HG03565 (cell line): ENCODE measurements at regions not wholly inside any gene's neighbourhood (a gene's known extent, or its start where the extent isn't known, plus 50 kb on each side); places are given as distances from the start of the nearest gene placed in this dataset.
"Not testable (repeated sequence)": the region's sequence is repeated elsewhere in the genome, so short reads cannot be mapped to it uniquely, and the experiment has no call there.

Experiments used
- ATAC-seq: cut with Tn5 transposase; IDR thresholded peaks from one replicate; pipeline ENCODE4 v1.9.1; 2021; ENCODE audit warnings: mild to moderate bottlenecking, moderate library complexity; ENCODE audit not compliant: unreplicated experiment

DNA sequence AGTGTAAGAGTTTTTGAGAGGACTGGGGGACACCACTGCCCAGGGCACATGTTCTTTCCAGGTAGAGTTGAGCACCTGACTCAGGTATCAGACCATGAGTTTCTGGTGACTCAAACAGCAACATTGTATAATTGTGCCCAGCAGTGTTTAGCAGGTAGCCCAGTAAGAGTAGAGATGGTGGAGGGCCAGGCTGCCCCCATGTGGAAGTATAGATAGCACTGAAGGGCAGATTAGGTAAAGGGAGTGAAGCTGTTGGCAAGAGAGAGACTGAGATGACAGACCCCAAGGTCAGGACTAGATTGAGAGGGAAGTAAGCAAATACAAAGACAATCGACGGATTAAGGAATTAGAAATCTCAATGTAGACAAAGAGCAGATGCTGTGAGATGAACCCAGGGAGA is 74.6 kb downstream of the TRIM42 start:
- ATAC-seq: no peak

DNA sequence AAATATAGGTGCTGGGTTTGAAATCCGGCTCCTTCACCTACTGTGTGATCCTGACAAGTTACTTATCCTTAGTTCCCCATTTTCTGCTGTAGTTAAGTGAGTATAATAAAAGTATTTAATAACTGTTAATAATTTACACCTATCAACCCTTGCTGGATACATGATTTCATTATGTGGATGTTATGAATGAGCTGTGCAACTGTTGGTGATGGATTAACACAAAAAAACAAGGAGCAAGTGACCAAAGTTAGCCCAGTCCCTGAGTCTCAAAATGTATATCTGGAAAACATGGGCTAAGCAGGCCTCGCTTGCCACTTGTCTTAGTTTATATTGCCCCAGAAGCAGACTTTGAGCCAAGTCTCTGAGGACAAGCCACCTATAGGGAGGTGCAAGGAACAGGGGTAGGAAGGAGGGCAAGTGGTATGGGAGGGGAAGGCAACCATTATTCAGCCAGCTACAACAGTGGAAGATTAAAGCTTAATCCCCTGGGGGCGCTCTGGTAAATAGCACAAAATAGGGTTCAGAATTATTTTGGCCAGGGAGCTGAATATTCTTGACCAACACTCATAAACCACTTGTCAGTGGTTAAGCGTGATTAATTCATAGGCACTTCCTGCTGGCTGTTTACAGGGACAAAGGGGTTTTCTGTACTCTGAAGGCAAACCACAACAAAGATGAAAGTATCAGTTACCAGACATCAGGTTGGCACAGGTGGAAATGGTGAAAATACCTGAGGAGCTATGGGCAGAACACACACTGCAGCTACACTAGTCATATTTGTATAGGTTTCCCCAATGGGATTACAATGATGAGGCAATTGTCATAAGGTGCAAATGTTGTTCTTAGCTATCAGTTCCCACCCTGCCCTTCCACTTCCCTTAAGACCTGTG is 76.2 kb downstream of the TRIM42 start:
- peak; percentile 35 for ATAC-seq

DNA sequence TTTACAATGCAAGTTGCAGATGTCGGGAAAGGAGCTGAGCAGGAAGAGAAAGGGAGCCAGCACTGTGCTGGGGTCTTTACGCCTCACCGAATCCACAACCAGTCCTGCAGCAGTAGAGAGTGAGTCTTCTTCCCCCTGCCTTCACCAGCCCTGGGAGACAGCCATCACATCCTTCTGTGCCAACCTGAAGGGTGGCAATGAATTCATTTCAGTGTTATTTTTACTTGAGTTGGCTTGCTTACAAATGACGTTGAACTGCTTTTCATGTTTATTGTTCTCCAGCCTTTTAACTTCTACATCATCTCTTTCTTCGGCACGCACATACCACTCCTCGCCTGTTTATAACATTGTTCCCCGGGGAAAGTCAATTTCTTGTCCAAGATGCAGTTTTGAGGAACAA is 77.1 kb downstream of the TRIM42 start:
- ATAC-seq: no peak

DNA sequence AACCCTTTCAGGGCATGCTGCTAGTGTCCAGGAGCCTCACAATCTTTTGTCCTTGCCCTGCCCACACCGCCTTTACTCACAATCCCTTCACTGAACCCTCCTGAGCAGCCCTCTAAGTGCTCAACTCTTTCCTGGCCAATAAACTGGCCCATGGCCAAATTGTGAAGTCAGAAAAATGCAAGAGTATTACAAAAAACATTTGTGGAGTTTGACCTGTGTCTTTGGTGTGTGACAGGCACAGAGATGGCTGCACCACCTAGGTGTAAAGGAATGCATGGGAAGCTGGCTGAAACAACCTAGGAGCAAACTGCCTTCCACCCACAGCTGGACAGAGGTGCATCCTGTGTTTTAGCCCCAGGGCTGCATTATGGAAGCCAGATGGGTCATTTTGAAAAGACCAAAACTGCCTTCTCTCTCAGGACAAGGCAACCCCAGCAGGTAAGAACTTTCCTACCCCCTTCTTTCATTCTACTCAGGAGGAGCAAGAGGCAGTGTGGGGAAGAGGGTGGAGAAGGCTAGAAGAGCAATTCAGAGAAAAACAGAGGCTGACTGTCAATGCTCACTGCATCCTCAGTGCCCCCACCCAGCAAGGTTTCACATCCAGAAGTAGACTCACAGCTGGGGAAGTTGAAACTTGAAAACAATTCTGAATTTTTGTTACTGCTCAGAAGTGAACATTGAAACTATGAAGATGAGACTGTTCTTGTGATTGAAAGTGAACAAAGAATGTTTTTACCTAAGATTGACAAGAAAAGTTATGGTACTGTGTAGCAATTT is 78.6 kb downstream of the TRIM42 start:
- ATAC-seq: peak; percentile 59

DNA sequence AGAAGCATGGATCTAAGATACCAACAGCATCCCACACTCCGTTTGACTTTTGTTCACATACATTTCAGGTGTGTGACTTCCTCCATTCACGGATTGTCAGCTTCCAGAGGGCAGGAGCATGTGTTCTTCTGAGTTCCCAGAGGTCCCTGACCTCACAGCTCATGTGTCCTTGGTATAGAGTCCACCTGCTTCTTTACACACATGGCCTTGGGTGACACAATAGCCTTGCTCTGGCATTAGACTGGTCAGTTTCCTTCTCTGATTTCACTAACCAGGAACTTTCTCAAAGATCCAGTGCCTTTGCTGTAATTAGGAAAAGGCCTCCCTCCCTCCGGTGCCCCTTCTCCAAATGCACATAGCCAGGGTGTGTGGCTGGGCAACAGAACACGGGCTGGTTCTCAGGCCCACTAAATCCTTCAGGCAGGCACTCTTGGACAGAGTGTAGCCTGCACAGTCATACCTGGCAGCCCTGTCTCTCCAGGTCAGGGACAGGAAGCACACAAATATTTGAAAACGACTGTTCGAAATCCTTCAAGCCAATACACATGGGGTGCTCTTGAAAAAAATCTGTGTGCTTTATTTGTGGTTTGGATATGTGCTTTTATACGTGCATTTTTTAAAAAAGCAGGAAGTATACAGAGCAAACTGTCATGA is 81.1 kb downstream of the TRIM42 start:
- ATAC-seq: no peak

DNA sequence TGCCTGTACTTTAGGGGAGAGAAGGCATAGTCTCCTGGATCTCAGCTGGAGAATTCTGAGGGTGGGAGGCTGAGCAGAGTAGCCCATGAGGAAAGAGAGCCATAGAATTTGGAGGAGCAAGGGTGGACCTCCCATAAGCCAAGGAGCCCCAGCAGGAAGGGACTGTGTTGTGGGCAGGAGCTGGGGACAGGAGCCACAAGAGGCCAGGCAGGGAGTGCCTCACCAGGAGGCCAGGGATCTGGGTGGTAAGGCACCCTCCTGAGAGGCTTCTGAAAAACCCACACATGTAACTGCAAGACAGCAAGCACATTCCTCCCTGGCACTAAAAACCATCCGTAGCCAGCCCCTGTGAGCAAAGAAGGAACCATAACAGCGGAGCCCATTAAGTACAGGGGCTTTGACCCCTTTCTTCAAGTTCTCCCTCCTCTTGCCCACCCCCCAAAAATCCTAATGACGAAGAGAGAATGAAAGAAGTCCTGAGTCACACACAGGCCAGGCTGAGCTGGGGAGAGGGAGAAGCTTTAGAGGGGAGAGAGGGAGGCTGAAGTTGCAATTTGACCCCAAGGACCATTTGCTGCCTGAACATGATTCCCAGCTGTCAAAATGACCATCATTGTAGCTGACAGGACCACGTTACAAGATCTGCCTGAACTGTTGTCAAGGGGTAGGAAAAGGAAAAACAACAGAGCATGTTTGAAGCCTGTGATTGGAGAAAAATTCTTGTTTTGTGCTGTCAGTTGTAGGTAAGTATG is 82.6 kb downstream of the TRIM42 start:
- ATAC-seq: no peak

DNA sequence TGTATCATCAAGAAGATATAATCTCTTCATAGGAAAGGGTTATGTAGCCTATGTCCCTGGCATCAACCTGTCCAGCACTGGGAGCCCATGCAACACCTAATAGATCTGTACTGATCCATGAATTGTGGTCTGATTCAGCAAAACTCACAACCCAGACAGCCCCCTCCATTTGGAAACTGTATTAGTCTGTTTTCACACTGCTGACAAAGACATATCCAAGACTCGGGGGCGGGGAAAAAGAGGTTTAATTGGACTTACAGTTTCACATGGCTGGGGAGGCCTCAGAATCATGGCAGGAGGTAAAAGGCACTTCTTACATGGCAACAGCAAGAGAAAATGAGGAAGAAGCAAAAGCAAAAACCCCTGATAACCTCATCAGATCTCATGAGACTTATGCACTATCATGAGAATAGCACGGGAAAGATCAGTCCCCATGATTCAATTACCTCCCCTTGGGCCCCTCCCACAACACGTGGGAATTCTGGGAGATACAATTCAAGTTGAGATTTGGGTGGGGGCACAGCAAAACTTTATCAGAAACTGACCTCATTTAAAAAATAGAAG is 83.3 kb downstream of the TRIM42 start:
- no peak for ATAC-seq

DNA sequence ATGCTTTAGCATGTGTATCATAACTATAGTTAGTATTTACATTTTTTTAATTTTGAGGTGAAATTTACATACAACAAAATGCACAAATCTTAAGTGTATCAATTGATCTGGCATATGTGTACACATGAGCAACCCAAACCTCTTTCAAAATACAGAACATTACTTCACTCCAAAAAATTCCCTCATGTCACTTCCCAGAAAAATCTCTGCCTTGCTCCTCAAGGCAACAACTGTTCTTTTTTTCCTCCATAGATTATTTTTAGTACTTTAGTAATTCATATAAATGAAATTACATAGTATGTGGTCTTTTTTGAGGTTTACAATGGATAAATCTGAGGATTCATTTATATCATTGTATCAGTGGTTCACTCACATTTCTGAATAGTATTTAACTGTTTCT is 84.9 kb downstream of the TRIM42 start:
- ATAC-seq: no peak

DNA sequence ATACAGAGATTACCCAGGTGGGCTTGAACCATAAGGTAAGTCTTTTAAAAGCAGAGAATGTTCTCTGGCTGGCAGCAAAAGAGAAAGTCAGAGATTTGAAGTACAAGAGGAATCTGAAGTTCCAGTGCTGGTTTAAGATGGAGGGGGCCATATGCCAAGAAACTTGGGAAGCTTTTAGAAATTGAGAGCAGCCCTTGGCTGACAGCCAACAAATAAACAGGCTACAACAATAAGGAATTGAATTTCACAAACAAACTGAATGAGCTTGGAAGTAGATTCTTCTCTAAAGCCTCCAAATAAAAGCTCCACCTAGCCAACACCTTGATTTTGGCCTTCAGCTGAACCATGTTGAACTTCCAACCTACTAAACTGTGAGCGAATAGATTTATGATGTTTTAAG is 85.7 kb downstream of the TRIM42 start:
- ATAC-seq: no peak

DNA sequence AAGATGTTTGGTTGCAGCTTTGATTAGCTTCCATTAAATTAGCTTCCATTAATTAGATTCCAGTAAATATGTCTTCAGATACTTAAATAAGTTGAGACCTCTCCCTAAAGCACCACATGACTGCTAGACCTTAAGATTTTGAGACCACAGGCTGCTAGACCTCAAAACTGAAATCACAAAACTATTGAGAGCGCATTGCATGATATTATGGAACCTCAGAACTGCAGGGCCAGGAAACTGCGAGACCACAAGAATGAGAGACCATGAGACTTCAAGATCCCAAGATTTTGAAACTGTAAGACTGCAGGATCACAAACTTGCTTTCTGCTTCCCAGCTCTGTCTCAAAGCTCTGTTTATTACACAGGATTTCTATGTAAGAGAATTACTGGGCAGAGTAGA is 87.4 kb downstream of the TRIM42 start:
- ATAC-seq: no peak

DNA sequence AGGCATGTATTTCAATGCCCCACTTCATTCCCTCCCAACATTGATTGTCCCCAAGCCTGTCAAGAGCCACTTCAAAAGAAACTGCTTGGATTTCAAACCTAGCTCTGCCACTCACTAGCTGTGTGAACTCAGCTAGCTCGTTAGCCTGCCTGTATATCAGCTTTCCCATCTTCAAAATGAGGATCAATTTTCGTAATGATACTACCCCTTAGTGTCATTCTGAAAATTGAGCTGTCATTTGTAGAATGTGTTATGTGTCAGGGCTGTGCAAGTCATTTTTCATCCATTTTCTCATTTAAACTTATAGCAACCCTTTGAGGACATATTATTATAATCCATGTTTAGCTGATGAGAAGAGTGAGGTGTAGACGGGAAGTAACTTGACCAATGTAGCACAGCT is 88.6 kb downstream of the TRIM42 start:
- ATAC-seq: no peak

DNA sequence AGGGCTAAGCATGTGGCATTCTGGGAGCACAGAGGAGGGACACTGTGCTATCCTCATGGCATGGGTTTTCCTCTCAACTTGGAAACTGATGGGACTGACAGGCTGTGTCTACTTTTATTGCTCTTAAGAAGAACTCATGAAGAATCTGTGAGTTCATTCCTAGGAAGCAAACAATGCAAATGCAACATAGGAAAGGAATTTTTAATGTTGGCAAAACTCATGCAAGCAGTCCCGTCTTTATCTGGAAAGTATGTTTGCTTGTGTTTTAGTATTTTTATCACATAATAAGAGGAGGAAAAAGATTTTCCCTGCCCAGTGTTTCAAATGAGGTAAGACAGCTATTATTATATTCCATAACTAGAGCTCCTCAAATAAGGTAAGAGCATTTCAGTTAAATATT is 89.7 kb downstream of the TRIM42 start:
- ATAC-seq: no peak

DNA sequence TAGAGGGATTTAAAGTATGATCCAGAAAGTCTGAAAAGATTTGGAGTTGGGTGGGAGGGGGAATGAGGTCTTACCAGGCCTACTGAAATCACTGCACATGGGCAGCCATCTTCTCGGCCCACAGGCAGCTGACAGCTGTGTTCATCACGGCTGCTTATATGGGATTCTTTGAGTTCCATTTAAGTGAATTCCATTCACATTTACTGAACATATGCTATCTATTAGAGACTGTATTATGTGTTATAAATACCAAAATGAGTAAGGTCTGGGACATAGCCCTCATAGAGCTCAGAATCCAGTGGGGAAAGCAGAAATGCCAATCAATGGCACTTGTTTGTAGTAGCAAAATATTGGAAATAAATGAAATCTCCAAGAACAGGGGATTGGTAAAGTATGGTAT is 91.1 kb downstream of the TRIM42 start:
- no peak for ATAC-seq

DNA sequence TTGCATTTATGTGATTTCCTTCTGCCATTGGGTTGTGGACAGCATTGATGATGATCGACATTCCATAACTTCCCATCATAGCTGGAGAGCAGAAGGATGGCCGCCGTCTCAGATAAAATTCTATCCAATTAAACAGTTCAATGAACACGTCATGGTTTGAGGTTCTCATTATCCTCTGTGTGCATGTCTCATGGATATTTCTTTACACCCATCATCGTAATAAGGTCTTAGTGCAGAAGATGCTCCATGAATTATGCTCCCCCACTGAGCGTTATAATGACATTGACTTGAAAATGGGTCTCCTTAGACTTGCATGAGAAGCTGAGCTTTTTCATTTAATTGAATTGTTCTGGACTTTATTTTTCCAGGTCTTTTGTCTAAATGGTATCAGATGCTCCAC is 92.1 kb downstream of the TRIM42 start:
- no peak for ATAC-seq

DNA sequence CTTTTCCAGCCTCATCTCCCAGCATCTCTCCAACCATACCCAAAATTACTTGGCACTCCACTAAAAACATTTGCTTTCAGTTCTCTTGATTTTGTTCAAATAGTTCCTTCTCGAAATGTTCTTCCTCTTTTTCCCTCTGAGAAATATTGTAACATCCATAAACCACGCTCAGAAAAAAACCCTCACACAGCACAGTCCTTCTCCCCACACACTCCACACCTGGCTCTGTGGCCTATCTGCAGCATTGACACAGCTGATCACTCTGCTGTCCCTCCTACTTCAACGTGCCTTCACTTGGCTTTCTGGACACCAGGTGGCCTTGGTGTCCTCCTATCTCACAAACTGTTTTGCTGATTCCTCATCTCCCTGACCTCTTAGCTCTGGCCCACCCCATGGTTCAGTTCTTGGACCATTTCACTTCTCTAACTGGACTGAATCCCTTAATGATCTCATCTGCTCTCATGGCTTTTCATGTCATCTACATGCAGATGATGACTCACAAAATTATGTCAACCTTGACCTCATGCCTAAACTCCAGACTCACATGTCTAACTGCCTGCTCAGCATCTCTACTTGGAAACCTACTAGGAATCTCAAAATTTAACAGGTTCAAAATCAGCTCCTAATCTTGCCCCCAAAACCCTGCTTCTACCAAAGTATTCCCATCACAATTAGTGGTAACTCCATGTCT is 93.3 kb downstream of the TRIM42 start:
- no peak for ATAC-seq

DNA sequence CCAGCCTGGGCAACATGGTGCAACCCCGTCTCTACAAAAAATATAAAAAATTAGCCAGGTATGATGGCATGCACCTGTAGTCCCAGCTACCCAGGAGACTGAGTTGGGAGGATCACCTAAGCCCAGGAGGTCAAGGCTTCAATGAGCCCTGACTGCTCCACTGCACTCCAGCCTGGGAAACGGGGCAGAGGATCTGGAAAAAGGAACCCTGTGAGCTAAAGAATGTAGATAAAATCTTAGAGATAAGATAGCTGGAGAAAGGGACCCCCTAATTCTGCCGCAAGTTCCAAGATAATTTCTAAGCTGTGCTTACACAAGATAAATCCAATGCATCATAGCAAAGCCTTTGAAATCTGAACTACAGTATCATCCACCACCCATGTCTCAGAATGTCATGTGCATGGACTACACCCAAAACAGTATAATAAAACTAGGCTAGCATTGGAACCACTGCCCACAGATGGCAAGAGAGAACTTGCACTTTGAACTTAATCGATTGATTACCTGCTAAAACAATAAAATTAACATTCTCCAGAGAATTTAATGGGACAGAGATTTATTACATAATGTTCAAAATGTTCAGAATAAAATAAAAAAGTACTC is 99.9 kb downstream of the TRIM42 start:
- no peak for ATAC-seq

DNA sequence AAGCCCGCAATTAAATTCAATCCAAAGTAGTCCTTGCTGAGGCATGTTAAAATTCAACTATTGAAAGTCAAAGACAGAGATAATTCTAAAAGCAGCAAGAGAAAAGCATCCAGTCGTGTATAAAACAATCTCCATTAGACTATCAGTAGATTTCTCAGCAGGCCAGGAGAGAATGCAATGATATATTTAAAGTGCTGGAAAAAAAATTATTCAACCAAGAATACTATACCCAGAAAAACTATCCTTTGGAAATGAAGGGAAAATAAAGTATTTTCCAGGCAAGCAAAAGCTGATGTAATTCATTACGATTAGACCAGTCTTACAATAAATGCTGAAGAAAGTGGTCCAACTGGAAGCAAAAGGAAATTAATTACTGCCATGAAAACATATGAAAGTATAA is 113.5 kb downstream of the TRIM42 start:
- no peak for ATAC-seq

DNA sequence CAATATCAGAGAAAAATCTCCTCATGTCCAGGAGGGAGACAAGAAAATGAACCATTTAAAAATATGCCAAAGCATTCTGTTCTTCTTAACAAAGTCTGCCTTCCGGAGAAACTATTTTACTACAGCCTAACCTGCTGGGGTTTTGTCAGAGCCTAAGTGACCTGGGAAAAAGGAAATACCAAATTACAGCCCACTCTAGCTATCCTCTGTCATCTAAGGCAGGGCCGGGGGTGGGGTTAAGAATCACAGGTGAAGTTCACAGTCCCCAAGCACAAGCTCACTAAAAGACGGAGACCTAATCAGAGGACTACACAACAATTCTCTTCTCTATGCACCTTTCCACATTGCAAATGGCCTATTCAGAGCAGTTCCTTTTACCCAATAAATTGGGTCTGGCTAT is 116.6 kb downstream of the TRIM42 start:
- no peak for ATAC-seq

DNA sequence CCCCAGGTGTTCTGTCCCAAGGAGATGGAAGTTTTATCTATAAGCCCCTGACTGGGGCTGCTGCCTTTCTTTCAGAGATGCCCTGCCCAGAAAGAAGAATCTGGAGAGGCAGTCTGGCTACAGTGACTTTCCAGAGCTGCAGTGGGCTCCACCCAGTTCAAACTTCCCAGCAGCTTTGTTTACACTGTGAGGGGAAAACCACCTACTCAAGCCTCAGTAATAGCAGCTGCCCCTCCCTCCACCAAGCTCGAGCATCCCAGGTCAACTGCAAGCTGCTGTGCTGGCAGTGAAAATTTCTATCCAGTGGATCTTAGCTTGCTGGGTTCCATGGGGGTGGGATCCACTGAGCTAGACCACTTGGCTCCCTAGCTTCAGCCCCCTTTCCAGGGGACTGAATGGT is 125.0 kb downstream of the TRIM42 start:
- not testable (repeated sequence) for ATAC-seq

DNA sequence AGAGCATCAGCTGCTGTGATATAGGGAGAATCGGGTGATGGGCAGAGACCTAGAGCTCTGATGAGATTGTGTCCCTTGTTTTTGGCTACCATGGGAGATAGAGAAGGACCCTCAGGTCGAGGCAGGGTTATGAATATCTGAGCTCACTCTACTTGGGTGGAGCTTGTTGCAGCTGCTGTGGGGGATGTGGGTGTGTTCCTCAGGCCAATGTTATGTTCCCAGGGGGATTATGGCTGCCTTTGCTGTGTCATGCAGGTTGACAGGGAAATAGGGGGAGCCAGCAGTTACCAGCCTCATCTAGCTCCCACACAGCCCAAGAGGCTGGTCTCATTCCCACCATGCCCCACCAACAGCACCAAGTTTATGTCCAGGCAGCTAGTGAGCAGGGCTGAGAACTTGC is 131.5 kb downstream of the TRIM42 start:
- ATAC-seq: no peak
